ENCODE measurements at regions not wholly inside any gene's neighbourhood (a gene's known extent, or its start where the extent isn't known, plus 50 kb on each side); places are given as distances from the start of the nearest gene placed in this dataset.

DNA sequence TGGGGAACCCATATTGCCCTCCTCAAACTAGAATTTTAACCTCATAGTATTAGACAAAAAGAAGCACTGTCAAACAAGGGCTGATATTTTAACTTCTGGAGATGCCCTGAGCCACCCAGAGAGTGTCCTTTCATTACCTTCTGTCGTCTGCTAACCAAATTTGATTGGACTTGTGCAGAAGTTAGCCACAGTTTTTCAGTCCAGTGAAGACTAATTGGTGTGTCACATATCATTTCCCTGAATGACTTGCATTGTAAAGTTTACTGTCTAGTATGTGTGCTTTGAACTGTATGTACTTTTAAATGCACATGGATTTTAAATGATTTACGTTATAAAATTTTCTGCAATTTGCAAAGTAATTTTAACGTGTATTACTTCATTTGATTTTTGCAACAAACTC, 646.5 kb downstream of the SATB2 start:
- Histone ChIP-seq H3K4me1 (ENCODE audit: control insufficient read depth, extremely low read depth, insufficient read depth, low read length) (no peaks in the 10 kb centered on the region), H4K20me1 (replicated peaks; ENCODE audit: control insufficient read depth, extremely low read depth, insufficient read depth, low read length) (no peaks in the 10 kb centered on the region), H2AFZ (ENCODE audit: low read depth, low read length) (no peak overlapping the region), H3K9ac (replicated peaks; ENCODE audit: extremely low read depth, insufficient read depth, low read length) (no peak overlapping the region), H3K36me3 (ENCODE audit: control insufficient read depth in 2 of 2, extremely low read depth in 1 of 2, insufficient read depth in 2 of 2, low read length in 2 of 2) (no peaks in the 10 kb centered on the region), H3K27me3 (ENCODE audit: control insufficient read depth in 2 of 2, insufficient read depth in 2 of 2, low read length in 2 of 2) (no peaks in the 10 kb centered on the region), H3K4me2 (ENCODE audit: insufficient read depth, low read length) (no peak overlapping the region), H3K4me3 (replicated peaks in 1 of 3; ENCODE audit: insufficient read depth in 1 of 3, low read depth in 1 of 3, low read length in 3 of 3) (no peak overlapping the region), H3K9me1 (replicated peaks; ENCODE audit: control insufficient read depth, extremely low read depth, insufficient read depth, low read length) (no peaks in the 10 kb centered on the region), H3K9me3 (replicated peaks; ENCODE audit: control insufficient read depth, insufficient read depth, low read length) (no peaks in the 10 kb centered on the region), H3K79me2 (ENCODE audit: control insufficient read depth, insufficient read depth, low read length) (no peaks in the 10 kb centered on the region), H3K27ac (ENCODE audit: insufficient read depth, low read depth, low read length) (no peak overlapping the region)
- no TSS peak for BruUV-seq (replicated peaks)
- POLR2A ChIA-PET, result no interaction called here
- CTCF ChIA-PET, result no interaction called here
- no peak for DNase-seq (ENCODE audit: low read depth, low spot score)
- TF ChIP-seq JUN (IDR thresholded peaks at IDR 0.05; ENCODE audit: borderline replicate concordance, insufficient read depth, insufficient read length, low read depth), result no peak
- TF ChIP-seq EZH2 (IDR thresholded peaks at IDR 0.05; ENCODE audit: borderline replicate concordance, low read depth, low read length, severe bottlenecking), result no peak
- no peak for FAIRE-seq
- intact Hi-C loops (cut with micrococcal nuclease), result no loop called here
- dilution Hi-C loops (cut with MboI; ENCODE audit: extremely low pct_ligation_motif_present, low sequenced_read_pairs), result no loop called here

DNA sequence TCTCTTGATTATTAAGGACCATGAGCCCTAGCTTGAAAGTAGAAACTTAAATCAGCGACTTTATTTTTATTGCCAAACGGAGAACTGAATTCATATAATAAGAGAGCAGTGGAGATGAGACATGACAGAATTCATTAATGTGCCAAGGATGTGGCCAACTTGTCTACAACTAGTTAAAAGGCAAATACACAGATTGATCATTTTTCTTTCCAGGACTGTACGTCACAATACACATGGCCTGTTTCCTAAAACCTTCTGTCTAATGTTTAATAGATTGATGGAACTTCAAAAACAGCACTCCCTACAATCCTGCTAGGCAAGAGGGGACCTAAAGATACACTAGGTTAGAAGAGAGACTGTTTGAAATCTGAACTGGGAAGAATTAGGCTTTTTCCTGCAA, 647.8 kb downstream of the SATB2 start:
- no peaks in the 10 kb centered on the region for H3K4me1 ChIP-seq (ENCODE audit: control insufficient read depth, extremely low read depth, insufficient read depth, low read length)
- no peak overlapping the region for H3K4me2 ChIP-seq (ENCODE audit: insufficient read depth, low read length)
- CTCF ChIA-PET, result no interaction called here
- BruUV-seq (replicated peaks), result no TSS peak
- H3K27ac ChIP-seq (ENCODE audit: insufficient read depth, low read depth, low read length), result no peak overlapping the region
- intact Hi-C loops (cut with micrococcal nuclease) (no loop called here), dilution Hi-C loops (cut with MboI; ENCODE audit: extremely low pct_ligation_motif_present, low sequenced_read_pairs) (no loop called here)
- FAIRE-seq (no peak), DNase-seq (ENCODE audit: low read depth, low spot score) (no peak)
- H3K4me3 ChIP-seq (replicated peaks in 1 of 3; ENCODE audit: insufficient read depth in 1 of 3, low read depth in 1 of 3, low read length in 3 of 3), result no peak overlapping the region
- H3K9ac ChIP-seq (replicated peaks; ENCODE audit: extremely low read depth, insufficient read depth, low read length), result no peak overlapping the region
- H3K9me3 ChIP-seq (replicated peaks; ENCODE audit: control insufficient read depth, insufficient read depth, low read length), result no peaks in the 10 kb centered on the region
- TF ChIP-seq GATA2 (IDR thresholded peaks at IDR 0.05; ENCODE audit: insufficient read depth, insufficient read length, low read depth, low read length), result no peak
- TF ChIP-seq FOS (IDR thresholded peaks at IDR 0.05; ENCODE audit: borderline replicate concordance, insufficient read depth, low read length), result no peak
- no peak overlapping the region for H2AFZ ChIP-seq (ENCODE audit: low read depth, low read length)
- no peaks in the 10 kb centered on the region for H3K79me2 ChIP-seq (ENCODE audit: control insufficient read depth, insufficient read depth, low read length)
- H3K9me1 ChIP-seq (replicated peaks; ENCODE audit: control insufficient read depth, extremely low read depth, insufficient read depth, low read length), result no peaks in the 10 kb centered on the region
- no peaks in the 10 kb centered on the region for H4K20me1 ChIP-seq (replicated peaks; ENCODE audit: control insufficient read depth, extremely low read depth, insufficient read depth, low read length)
- no peaks in the 10 kb centered on the region for H3K36me3 ChIP-seq (ENCODE audit: control insufficient read depth in 2 of 2, extremely low read depth in 1 of 2, insufficient read depth in 2 of 2, low read length in 2 of 2)
- POLR2A ChIA-PET, result no interaction called here
- no peaks in the 10 kb centered on the region for H3K27me3 ChIP-seq (ENCODE audit: control insufficient read depth in 2 of 2, insufficient read depth in 2 of 2, low read length in 2 of 2)
